Hepatocyte (in vitro differentiated cells): ENCODE measurements at regions not wholly inside any gene's neighbourhood (a gene's known extent, or its start where the extent isn't known, plus 50 kb on each side); places are given as distances from the start of the nearest gene placed in this dataset.

Source experiments
- EZH2 ChIP-seq: fragments of 200-600 bp; sonication (generic); IDR thresholded peaks from 2 replicates; pipeline ENCODE4 v1.6.1; 2016; ENCODE audit warnings: antibody characterized with exemption, mild to moderate bottlenecking, borderline replicate concordance
- EZH2phosphoT487 ChIP-seq: fragments of 200-600 bp; sonication (generic); IDR thresholded peaks from one replicate; pipeline ENCODE4 v1.6.1; 2018; ENCODE audit warnings: antibody characterized with exemption, mild to moderate bottlenecking, low read depth, moderate library complexity; ENCODE audit not compliant: unreplicated experiment, severe bottlenecking
- TF ChIP-seq, protein P1 (sequence below): fragments of 200-600 bp; sonication (generic); IDR thresholded peaks from 2 replicates; pipeline ENCODE4 v1.5.1; 2016; ENCODE audit warnings: antibody characterized with exemption, mild to moderate bottlenecking; ENCODE audit not compliant: poor library complexity

DNA sequence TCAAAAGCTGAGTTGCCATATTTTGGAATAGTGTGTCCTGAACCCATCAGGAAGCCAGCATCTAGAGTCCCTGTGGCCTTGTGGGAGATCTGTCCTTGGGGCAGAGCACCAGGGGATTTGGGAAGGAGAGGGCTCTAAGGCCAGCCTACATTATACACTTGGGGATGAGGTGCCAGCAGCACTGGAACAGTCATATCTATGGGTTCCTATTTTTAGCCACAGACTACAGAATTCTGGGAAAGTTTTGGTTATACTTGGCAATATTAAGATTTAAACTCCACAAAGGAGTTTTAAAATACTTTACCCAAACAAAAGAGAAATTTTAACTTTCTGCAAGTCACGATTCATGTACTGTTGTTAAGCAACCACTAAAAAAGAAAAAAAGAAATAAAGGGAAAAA lies 405.7 kb upstream of the MMADHC start:
- no peak for TF ChIP-seq EZH2
- TF ChIP-seq, protein P1, sequence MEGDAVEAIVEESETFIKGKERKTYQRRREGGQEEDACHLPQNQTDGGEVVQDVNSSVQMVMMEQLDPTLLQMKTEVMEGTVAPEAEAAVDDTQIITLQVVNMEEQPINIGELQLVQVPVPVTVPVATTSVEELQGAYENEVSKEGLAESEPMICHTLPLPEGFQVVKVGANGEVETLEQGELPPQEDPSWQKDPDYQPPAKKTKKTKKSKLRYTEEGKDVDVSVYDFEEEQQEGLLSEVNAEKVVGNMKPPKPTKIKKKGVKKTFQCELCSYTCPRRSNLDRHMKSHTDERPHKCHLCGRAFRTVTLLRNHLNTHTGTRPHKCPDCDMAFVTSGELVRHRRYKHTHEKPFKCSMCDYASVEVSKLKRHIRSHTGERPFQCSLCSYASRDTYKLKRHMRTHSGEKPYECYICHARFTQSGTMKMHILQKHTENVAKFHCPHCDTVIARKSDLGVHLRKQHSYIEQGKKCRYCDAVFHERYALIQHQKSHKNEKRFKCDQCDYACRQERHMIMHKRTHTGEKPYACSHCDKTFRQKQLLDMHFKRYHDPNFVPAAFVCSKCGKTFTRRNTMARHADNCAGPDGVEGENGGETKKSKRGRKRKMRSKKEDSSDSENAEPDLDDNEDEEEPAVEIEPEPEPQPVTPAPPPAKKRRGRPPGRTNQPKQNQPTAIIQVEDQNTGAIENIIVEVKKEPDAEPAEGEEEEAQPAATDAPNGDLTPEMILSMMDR: no peak
- TF ChIP-seq EZH2phosphoT487: no peak
